Fibroblast of the aortic adventitia (primary cell): ENCODE measurements at regions not wholly inside any gene's neighbourhood (a gene's known extent, or its start where the extent isn't known, plus 50 kb on each side); places are given as distances from the start of the nearest gene placed in this dataset.
A peak's percentile ranks its signal among the peaks of the same experiment; 100 is the strongest.
"Not testable (repeated sequence)": the region's sequence is repeated elsewhere in the genome, so short reads cannot be mapped to it uniquely, and the experiment has no call there.

Experiments
- DNase-seq: peaks from one replicate; pipeline ENCODE4 v3.0.0-alpha.2; 2010; ENCODE audit warnings: low read depth
- H3K4me3 ChIP-seq: 2 replicates; pipeline ENCODE4 v1.5.1; 2011; ENCODE audit warnings: low read depth, mild to moderate bottlenecking, control low read depth, low read length, moderate library complexity
- TF ChIP-seq, protein P1 (sequence below): IDR thresholded peaks from 2 replicates; pipeline ENCODE4 v1.5.1; 2011; ENCODE audit warnings: mild to moderate bottlenecking, low read length, control low read depth, inconsistent platforms; ENCODE audit not compliant: insufficient read depth

DNA sequence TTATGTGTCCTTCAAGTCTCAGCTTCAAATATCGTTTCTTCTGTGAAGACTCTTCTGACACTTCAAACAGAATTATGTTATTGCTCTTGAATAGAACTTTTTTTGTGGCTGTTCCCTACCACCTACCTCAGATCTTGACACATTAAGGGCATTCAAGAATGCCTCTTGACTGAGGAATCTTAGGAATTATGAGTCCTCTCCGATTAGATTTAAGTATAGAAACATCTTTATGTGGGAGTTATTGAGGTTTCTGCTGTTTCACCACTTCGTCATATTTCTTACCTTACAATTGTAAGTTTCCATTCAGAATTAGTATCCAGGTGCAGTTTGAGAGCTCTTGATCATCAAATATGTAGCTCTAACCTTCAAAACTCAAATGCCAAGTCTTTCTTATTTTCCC, 324.2 kb upstream of the NUDT12 start:
- H3K4me3 ChIP-seq = no peak overlapping the region
- TF ChIP-seq, protein P1, sequence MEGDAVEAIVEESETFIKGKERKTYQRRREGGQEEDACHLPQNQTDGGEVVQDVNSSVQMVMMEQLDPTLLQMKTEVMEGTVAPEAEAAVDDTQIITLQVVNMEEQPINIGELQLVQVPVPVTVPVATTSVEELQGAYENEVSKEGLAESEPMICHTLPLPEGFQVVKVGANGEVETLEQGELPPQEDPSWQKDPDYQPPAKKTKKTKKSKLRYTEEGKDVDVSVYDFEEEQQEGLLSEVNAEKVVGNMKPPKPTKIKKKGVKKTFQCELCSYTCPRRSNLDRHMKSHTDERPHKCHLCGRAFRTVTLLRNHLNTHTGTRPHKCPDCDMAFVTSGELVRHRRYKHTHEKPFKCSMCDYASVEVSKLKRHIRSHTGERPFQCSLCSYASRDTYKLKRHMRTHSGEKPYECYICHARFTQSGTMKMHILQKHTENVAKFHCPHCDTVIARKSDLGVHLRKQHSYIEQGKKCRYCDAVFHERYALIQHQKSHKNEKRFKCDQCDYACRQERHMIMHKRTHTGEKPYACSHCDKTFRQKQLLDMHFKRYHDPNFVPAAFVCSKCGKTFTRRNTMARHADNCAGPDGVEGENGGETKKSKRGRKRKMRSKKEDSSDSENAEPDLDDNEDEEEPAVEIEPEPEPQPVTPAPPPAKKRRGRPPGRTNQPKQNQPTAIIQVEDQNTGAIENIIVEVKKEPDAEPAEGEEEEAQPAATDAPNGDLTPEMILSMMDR = no peak
- DNase-seq = no peak

DNA sequence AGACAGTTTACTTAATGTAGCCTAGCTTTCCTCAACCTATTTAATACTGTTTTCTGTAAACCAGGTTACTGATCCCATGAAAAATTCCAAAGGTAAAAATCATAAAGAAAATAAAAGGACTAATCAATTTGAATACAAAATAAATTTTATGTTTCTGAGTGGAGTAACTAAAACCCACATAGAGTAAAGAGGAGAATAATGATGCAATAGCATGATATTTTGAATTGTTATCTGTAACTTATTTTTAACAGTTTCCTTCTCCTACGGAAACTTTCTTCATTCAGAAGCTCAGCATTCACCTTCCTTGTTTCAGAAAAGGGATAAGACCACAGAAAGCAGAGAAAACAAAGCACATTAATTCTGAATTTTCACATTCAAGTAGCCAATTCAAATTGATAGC, 320.6 kb upstream of the NUDT12 start:
- DNase-seq = no peak
- TF ChIP-seq, protein P1 = no peak
- H3K4me3 ChIP-seq = no peak overlapping the region

- DNase-seq = no peak
Measured at GRCh38 chr5:103881560-103881959, 319.0 kb upstream of the NUDT12 start.

DNA sequence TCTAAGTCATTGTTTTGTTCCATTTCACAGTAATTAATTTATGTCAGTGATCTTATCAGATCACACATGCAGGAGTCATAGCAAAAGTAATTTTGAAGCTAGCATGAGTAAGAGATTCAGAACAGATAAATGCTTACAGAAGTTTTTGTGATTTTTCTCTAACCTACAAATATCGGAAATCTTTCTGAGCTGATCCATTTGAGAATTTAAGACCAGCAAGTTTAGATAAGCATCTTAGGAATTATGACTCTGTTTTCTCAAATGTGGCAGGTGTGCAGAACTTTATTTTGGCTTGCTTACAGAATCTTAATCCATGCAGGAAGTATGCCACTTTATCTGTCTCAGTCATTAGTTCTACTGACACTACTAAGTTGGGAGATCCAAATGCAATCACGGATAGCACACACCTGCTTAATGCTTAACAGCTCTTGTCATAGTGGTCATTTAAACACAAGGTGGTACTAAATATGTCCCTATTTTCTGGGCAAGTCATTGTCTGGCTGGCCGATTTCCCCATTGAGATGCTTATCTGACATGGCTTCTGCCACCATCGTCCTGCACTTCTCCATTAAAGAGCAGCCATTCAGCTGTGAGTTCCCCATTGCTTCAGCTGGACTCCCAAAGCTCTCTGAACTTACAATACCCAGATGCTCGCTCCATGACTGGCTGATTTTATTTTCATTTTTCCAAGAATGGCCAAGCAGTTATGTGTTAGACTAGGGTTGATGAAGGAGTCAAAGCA, 305.4 kb upstream of the NUDT12 start:
- TF ChIP-seq, protein P1 = no peak
- DNase-seq = peak; percentile 14
- H3K4me3 ChIP-seq = no peak overlapping the region

More at GRCh38 chr5:103881560-103881959, 319.0 kb upstream of the NUDT12 start:
- TF ChIP-seq, protein P1 = no peak
- no peak overlapping the region for H3K4me3 ChIP-seq

DNA sequence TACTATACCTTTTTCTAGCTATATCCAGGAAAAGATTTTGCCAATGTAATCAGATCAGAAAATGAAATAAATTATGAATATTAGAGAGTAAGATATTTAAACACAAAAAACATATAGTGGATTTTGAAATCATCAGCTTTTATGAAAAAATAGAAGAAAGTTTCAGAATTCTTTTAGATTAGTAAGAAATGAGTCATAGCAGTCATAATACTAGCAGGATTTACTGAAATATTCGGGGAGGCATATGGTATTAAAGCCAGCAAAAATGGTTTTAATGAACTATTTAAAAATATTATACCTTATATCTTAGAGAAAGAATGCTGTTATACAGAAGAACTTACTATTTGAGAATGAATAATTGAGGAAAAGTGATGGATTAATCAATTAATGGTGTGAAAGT, 303.6 kb upstream of the NUDT12 start:
- peak; percentile 27 for DNase-seq
- H3K4me3 ChIP-seq = no peak overlapping the region
- TF ChIP-seq, protein P1 = no peak

- no peak overlapping the region for H3K4me3 ChIP-seq
- TF ChIP-seq, protein P1 = no peak
- peak; percentile 35 for DNase-seq
Measured at GRCh38 chr5:103862398-103862797, 299.8 kb upstream of the NUDT12 start.

DNA sequence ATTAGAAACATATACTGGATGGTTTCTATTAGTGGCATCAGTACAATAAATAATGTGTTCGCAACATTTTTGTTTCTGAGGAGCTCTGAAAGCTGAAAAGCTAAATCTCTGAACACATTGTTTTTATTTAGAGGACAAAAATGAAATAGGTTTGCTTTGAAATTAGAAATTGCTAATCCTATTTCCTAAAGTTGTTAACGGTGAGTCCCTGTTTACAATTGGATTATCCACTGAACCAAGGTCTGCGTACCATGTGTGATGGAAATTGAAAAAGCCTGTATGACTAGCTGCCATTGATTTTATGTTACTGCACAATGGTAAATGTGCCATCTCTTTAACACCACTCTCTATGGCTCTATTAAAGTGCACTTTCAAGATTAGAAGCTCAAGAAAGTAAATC, 297.7 kb upstream of the NUDT12 start:
- no peak for DNase-seq
- no peak overlapping the region for H3K4me3 ChIP-seq
- TF ChIP-seq, protein P1 = no peak

- H3K4me3 ChIP-seq, DNase-seq: not testable (repeated sequence)
Measured at GRCh38 chr5:103858367-103858766, 295.8 kb upstream of the NUDT12 start.
